ENCODE measurements at regions not wholly inside any gene's neighbourhood (a gene's known extent, or its start where the extent isn't known, plus 50 kb on each side); places are given as distances from the start of the nearest gene placed in this dataset.

DNA sequence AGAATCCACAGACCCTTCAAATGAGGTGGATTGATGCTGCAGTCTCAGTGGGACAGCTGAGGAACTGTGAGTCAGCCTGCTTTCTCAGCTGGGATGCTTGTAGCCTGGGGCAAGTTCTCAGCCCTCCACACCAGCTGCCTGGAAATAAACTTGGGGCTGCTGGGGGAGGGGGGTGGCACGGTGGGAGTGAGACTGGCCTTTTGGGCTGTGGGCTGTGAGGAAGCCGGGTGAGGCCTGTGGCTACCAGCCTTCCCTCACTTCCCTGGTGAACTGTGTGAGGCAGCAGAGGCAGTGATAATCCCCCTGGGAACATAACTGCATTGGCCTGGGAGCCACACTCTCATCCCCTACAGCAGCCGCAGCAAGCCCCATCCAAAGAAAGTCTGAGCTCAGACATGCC, 114.5 kb upstream of the GUCY1A1 start:
- TF ChIP-seq, protein P1, sequence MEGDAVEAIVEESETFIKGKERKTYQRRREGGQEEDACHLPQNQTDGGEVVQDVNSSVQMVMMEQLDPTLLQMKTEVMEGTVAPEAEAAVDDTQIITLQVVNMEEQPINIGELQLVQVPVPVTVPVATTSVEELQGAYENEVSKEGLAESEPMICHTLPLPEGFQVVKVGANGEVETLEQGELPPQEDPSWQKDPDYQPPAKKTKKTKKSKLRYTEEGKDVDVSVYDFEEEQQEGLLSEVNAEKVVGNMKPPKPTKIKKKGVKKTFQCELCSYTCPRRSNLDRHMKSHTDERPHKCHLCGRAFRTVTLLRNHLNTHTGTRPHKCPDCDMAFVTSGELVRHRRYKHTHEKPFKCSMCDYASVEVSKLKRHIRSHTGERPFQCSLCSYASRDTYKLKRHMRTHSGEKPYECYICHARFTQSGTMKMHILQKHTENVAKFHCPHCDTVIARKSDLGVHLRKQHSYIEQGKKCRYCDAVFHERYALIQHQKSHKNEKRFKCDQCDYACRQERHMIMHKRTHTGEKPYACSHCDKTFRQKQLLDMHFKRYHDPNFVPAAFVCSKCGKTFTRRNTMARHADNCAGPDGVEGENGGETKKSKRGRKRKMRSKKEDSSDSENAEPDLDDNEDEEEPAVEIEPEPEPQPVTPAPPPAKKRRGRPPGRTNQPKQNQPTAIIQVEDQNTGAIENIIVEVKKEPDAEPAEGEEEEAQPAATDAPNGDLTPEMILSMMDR (IDR thresholded peaks at IDR 0.05 in 8 of 11, conservative IDR thresholded peaks at IDR 0.05 in 3 of 11): no peak
- TF ChIP-seq POLR2A (IDR thresholded peaks at IDR 0.05): no peak

All from spleen (tissue), 7 donors.